22Rv1 (cell line): ENCODE measurements at regions not wholly inside any gene's neighbourhood (a gene's known extent, or its start where the extent isn't known, plus 50 kb on each side); places are given as distances from the start of the nearest gene placed in this dataset.

Experiments used
- CTCF ChIP-seq: fragments of 450-650 bp; IDR thresholded peaks from 2 replicates; pipeline ENCODE4 v1.5.1; 2017; ENCODE audit warnings: mild to moderate bottlenecking
- ZFX ChIP-seq: fragments of 450-650 bp; IDR thresholded peaks from 2 replicates; pipeline ENCODE4 v1.6.1; 2017; ENCODE audit warnings: antibody characterized with exemption, borderline replicate concordance

GRCh38 chr6:131486608-131487007, 86.4 kb upstream of the ARG1 start:
- TF ChIP-seq CTCF (no peak), ZFX (no peak)
